ENCODE measurements at regions not wholly inside any gene's neighbourhood (a gene's known extent, or its start where the extent isn't known, plus 50 kb on each side); places are given as distances from the start of the nearest gene placed in this dataset.
"Not testable (repeated sequence)": the region's sequence is repeated elsewhere in the genome, so short reads cannot be mapped to it uniquely, and the experiment has no call there.

GRCh38 chr7:63054191-63054661 is 944.4 kb upstream of the ZNF722 start:
- Histone ChIP-seq H3K4me3 (ENCODE audit: insufficient read depth, low read length, poor library complexity, severe bottlenecking) (no peak overlapping the region), H3K36me3 (ENCODE audit: low read length) (no peaks in the 10 kb centered on the region), H3K9me3 (ENCODE audit: insufficient read depth, low read length) (no peaks in the 10 kb centered on the region), H3K27me3 (ENCODE audit: low read length) (no peaks in the 10 kb centered on the region), H2AFZ (ENCODE audit: low read depth, low read length, severe bottlenecking) (no peak overlapping the region), H3F3A (ENCODE audit: insufficient read depth) (no peaks in the 10 kb centered on the region), H3K79me2 (ENCODE audit: insufficient read depth, low read length) (no peaks in the 10 kb centered on the region), H3K9me2 (replicated peaks; ENCODE audit: insufficient read depth, low read length) (no peaks in the 10 kb centered on the region), H4K20me1 (ENCODE audit: low read depth, low read length) (no peaks in the 10 kb centered on the region), H3K9ac (ENCODE audit: low read length) (no peak overlapping the region), H3K4me2 (ENCODE audit: low read depth, low read length, poor library complexity, severe bottlenecking) (no peak overlapping the region), H3K27ac (ENCODE audit: low read depth, low read length) (no peak overlapping the region)
- TF ChIP-seq CTCF (IDR thresholded peaks at IDR 0.05; ENCODE audit: insufficient read depth, low read length, poor library complexity, severe bottlenecking) (no peak), EZH2phosphoT487 (conservative IDR thresholded peaks at IDR 0.05; ENCODE audit: low read length) (no peak)

GRCh38 chr7:63057265-63057664 is 941.4 kb upstream of the ZNF722 start:
- H3K4me3 ChIP-seq (ENCODE audit: insufficient read depth, low read length, poor library complexity, severe bottlenecking): no peak overlapping the region
- H3K27ac ChIP-seq (ENCODE audit: low read depth, low read length): no peak overlapping the region
- H3F3A ChIP-seq (ENCODE audit: insufficient read depth): no peaks in the 10 kb centered on the region

GRCh38 chr7:63060701-63061100 is 937.9 kb upstream of the ZNF722 start:
- not testable (repeated sequence) for H3K79me2 ChIP-seq (ENCODE audit: insufficient read depth, low read length); H3K27me3 ChIP-seq (ENCODE audit: low read length); H3K9me3 ChIP-seq (ENCODE audit: insufficient read depth, low read length); H2AFZ ChIP-seq (ENCODE audit: low read depth, low read length, severe bottlenecking); H3K4me2 ChIP-seq (ENCODE audit: low read depth, low read length, poor library complexity, severe bottlenecking); H3K9ac ChIP-seq (ENCODE audit: low read length); H3K27ac ChIP-seq (ENCODE audit: low read depth, low read length); H3K4me3 ChIP-seq (ENCODE audit: insufficient read depth, low read length, poor library complexity, severe bottlenecking); H3F3A ChIP-seq (ENCODE audit: insufficient read depth); H3K9me2 ChIP-seq (replicated peaks; ENCODE audit: insufficient read depth, low read length); H4K20me1 ChIP-seq (ENCODE audit: low read depth, low read length); H3K36me3 ChIP-seq (ENCODE audit: low read length)

More at GRCh38 chr7:63057265-63057664, 941.4 kb upstream of the ZNF722 start:
- Histone ChIP-seq H3K4me2 (ENCODE audit: low read depth, low read length, poor library complexity, severe bottlenecking) (no peak overlapping the region), H4K20me1 (ENCODE audit: low read depth, low read length) (no peaks in the 10 kb centered on the region), H2AFZ (ENCODE audit: low read depth, low read length, severe bottlenecking) (no peak overlapping the region), H3K9me2 (replicated peaks; ENCODE audit: insufficient read depth, low read length) (no peaks in the 10 kb centered on the region), H3K9ac (ENCODE audit: low read length) (no peak overlapping the region), H3K36me3 (ENCODE audit: low read length) (no peaks in the 10 kb centered on the region), H3K27me3 (ENCODE audit: low read length) (no peaks in the 10 kb centered on the region), H3K79me2 (ENCODE audit: insufficient read depth, low read length) (no peaks in the 10 kb centered on the region), H3K9me3 (ENCODE audit: insufficient read depth, low read length) (no peaks in the 10 kb centered on the region)
- TF ChIP-seq CTCF (IDR thresholded peaks at IDR 0.05; ENCODE audit: insufficient read depth, low read length, poor library complexity, severe bottlenecking): no peak
- TF ChIP-seq EZH2phosphoT487 (conservative IDR thresholded peaks at IDR 0.05; ENCODE audit: low read length): no peak

GRCh38 chr7:63065684-63066083 is 933.0 kb upstream of the ZNF722 start:
- Histone ChIP-seq H2AFZ (ENCODE audit: low read depth, low read length, severe bottlenecking) (no peak overlapping the region), H3K4me2 (ENCODE audit: low read depth, low read length, poor library complexity, severe bottlenecking) (no peak overlapping the region), H3K36me3 (ENCODE audit: low read length) (no peaks in the 10 kb centered on the region), H3K27ac (ENCODE audit: low read depth, low read length) (no peak overlapping the region), H3F3A (ENCODE audit: insufficient read depth) (no peaks in the 10 kb centered on the region), H3K27me3 (ENCODE audit: low read length) (no peaks in the 10 kb centered on the region), H3K9ac (ENCODE audit: low read length) (no peak overlapping the region), H3K4me3 (ENCODE audit: insufficient read depth, low read length, poor library complexity, severe bottlenecking) (no peak overlapping the region), H3K79me2 (ENCODE audit: insufficient read depth, low read length) (no peaks in the 10 kb centered on the region), H3K9me2 (replicated peaks; ENCODE audit: insufficient read depth, low read length) (no peaks in the 10 kb centered on the region), H3K9me3 (ENCODE audit: insufficient read depth, low read length) (no peaks in the 10 kb centered on the region), H4K20me1 (ENCODE audit: low read depth, low read length) (no peaks in the 10 kb centered on the region)
- TF ChIP-seq CTCF (IDR thresholded peaks at IDR 0.05; ENCODE audit: insufficient read depth, low read length, poor library complexity, severe bottlenecking) (no peak), EZH2phosphoT487 (conservative IDR thresholded peaks at IDR 0.05; ENCODE audit: low read length) (no peak)

- H3K9me3 ChIP-seq (ENCODE audit: insufficient read depth, low read length): not testable (repeated sequence)
Measured at GRCh38 chr7:63066235-63066634, 932.4 kb upstream of the ZNF722 start.

More at GRCh38 chr7:63066235-63066634, 932.4 kb upstream of the ZNF722 start:
- not testable (repeated sequence) for H4K20me1 ChIP-seq (ENCODE audit: low read depth, low read length); H3K4me3 ChIP-seq (ENCODE audit: insufficient read depth, low read length, poor library complexity, severe bottlenecking); H3K27me3 ChIP-seq (ENCODE audit: low read length); H3K9ac ChIP-seq (ENCODE audit: low read length); H3F3A ChIP-seq (ENCODE audit: insufficient read depth); H3K36me3 ChIP-seq (ENCODE audit: low read length); H2AFZ ChIP-seq (ENCODE audit: low read depth, low read length, severe bottlenecking); H3K79me2 ChIP-seq (ENCODE audit: insufficient read depth, low read length); H3K4me2 ChIP-seq (ENCODE audit: low read depth, low read length, poor library complexity, severe bottlenecking); H3K27ac ChIP-seq (ENCODE audit: low read depth, low read length); H3K9me2 ChIP-seq (replicated peaks; ENCODE audit: insufficient read depth, low read length)
